GM23338 (cell line): ENCODE measurements at regions not wholly inside any gene's neighbourhood (a gene's known extent, or its start where the extent isn't known, plus 50 kb on each side); places are given as distances from the start of the nearest gene placed in this dataset.

ENCODE experiments used
- ATAC-seq: fragments of 200-7000 bp; cut with Tn5 transposase; 3 replicates; pipeline ENCODE4 v1.9.1; 2020
- DNase-seq: peaks from one replicate; pipeline ENCODE4 v3.0.0-alpha.2; 2015; ENCODE audit warnings: low spot score
- H2AFZ ChIP-seq: fragments of 200-600 bp; sonication (generic); 2 replicates; pipeline ENCODE4 v1.8.0; 2016; ENCODE audit warnings: antibody characterized with exemption, mild to moderate bottlenecking, moderate library complexity
- H3F3A ChIP-seq: fragments of 200-600 bp; sonication (generic); replicated peaks from 2 replicates; pipeline ENCODE4 v1.8.0; 2017; ENCODE audit warnings: antibody characterized with exemption, mixed run types, low read depth
- H3K27ac ChIP-seq: fragments of 200-600 bp; sonication (generic); 2 replicates; pipeline ENCODE4 v1.6.1; 2016; ENCODE audit warnings: low read depth
- H3K27me3 ChIP-seq: fragments of 200-600 bp; sonication (generic); 2 replicates; pipeline ENCODE4 v1.8.0; 2016; ENCODE audit warnings: mild to moderate bottlenecking, mixed run types, moderate library complexity; ENCODE audit not compliant: insufficient read depth
- H3K36me3 ChIP-seq: fragments of 200-600 bp; sonication (generic); 2 replicates; pipeline ENCODE4 v1.8.0; 2016; ENCODE audit warnings: mild to moderate bottlenecking; ENCODE audit not compliant: insufficient read depth
- H3K4me1 ChIP-seq: fragments of 200-600 bp; sonication (generic); 2 replicates; pipeline ENCODE4 v1.8.0; 2016; ENCODE audit warnings: mild to moderate bottlenecking, moderate library complexity; ENCODE audit not compliant: insufficient read depth
- H3K4me2 ChIP-seq: fragments of 200-600 bp; sonication (generic); 2 replicates; pipeline ENCODE4 v1.7.1; 2017; ENCODE audit warnings: mixed run types
- H3K4me3 ChIP-seq: fragments of 200-600 bp; sonication (generic); 2 replicates; pipeline ENCODE4 v1.6.1; 2016; ENCODE audit warnings: mixed run types
- H3K79me2 ChIP-seq: fragments of 200-600 bp; sonication (generic); replicated peaks from 2 replicates; pipeline ENCODE4 v1.8.0; 2017; ENCODE audit warnings: mild to moderate bottlenecking; ENCODE audit not compliant: insufficient read depth
- H3K9me2 ChIP-seq: fragments of 200-600 bp; sonication (generic); 2 replicates; pipeline ENCODE4 v1.8.0; 2017; ENCODE audit not compliant: insufficient read depth
- H4K20me1 ChIP-seq: fragments of 200-600 bp; sonication (generic); replicated peaks from 2 replicates; pipeline ENCODE4 v1.8.0; 2017; ENCODE audit warnings: mild to moderate bottlenecking; ENCODE audit not compliant: insufficient read depth
- H3K27ac Mint-ChIP-seq: 2 replicates; pipeline ENCODE4 v1.8.0; 2020; ENCODE audit warnings: inconsistent platforms, mild to moderate bottlenecking, moderate library complexity, mixed read lengths
- H3K27me3 Mint-ChIP-seq: 3 replicates; pipeline ENCODE4 v1.8.0; 2022; ENCODE audit warnings: low read depth, mild to moderate bottlenecking, moderate library complexity, mixed read lengths, inconsistent platforms; ENCODE audit not compliant: insufficient read depth, poor library complexity
- H3K36me3 Mint-ChIP-seq: 3 replicates; pipeline ENCODE4 v1.8.0; 2021; ENCODE audit warnings: low read depth, mild to moderate bottlenecking, inconsistent platforms, moderate library complexity, mixed read lengths
- H3K4me1 Mint-ChIP-seq: 3 replicates; pipeline ENCODE4 v1.8.0; 2020; ENCODE audit warnings: mild to moderate bottlenecking, inconsistent platforms, mixed read lengths
- H3K4me3 Mint-ChIP-seq: 3 replicates; pipeline ENCODE4 v1.8.0; 2021; ENCODE audit warnings: moderate library complexity, mild to moderate bottlenecking, inconsistent platforms, mixed read lengths
- H3K9me3 Mint-ChIP-seq: 3 replicates; pipeline ENCODE4 v1.8.0; 2020; ENCODE audit warnings: moderate library complexity, mild to moderate bottlenecking, inconsistent platforms, mixed read lengths
- CREB1 ChIP-seq: fragments of 250-450 bp; sonication (Bioruptor Pico); IDR thresholded peaks from 2 replicates; pipeline ENCODE4 v1.5.0; 2020; ENCODE audit warnings: low read depth, mild to moderate bottlenecking, moderate library complexity
- EZH2 ChIP-seq: fragments of 200-600 bp; sonication (generic); IDR thresholded peaks from one replicate; pipeline ENCODE4 v1.8.0; 2017; ENCODE audit warnings: antibody characterized with exemption, mild to moderate bottlenecking, low read depth; ENCODE audit not compliant: unreplicated experiment
- EZH2phosphoT487 ChIP-seq: fragments of 200-600 bp; sonication (generic); IDR thresholded peaks from one replicate; pipeline ENCODE4 v1.8.1; 2018; ENCODE audit warnings: antibody characterized with exemption; ENCODE audit not compliant: unreplicated experiment
- JUNB ChIP-seq: IDR thresholded peaks from one replicate; pipeline ENCODE4 v1.6.1; 2016; ENCODE audit warnings: antibody characterized with exemption; ENCODE audit not compliant: unreplicated experiment
- NANOG ChIP-seq: IDR thresholded peaks from 2 replicates; pipeline ENCODE4 v1.6.1; 2016; ENCODE audit warnings: antibody characterized with exemption, borderline replicate concordance
- POLR2AphosphoS5 ChIP-seq: IDR thresholded peaks from 2 replicates; pipeline ENCODE4 v1.6.1; 2016; ENCODE audit warnings: antibody characterized with exemption, low read depth
- STAT1 ChIP-seq: IDR thresholded peaks from one replicate; pipeline ENCODE4 v1.6.1; 2016; ENCODE audit warnings: antibody characterized with exemption; ENCODE audit not compliant: unreplicated experiment
- ZNF114 ChIP-seq: fragments of 250-450 bp; sonication (Bioruptor Pico); IDR thresholded peaks from 2 replicates; pipeline ENCODE4 v1.5.0; 2020; ENCODE audit warnings: mild to moderate bottlenecking, moderate library complexity
- ZNF331 ChIP-seq: fragments of 250-450 bp; sonication (Bioruptor Pico); IDR thresholded peaks from 2 replicates; pipeline ENCODE4 v1.5.0; 2020; ENCODE audit warnings: low read depth, mild to moderate bottlenecking, moderate library complexity
- TF ChIP-seq, protein P1 (sequence below): IDR thresholded peaks from 2 replicates; pipeline ENCODE4 v1.6.1; 2016; ENCODE audit warnings: antibody characterized with exemption
- TF ChIP-seq, protein P2 (sequence below), 2 experiments: fragments of 200-600 bp in 1 of 2; sonication (generic) in 1 of 2; conservative IDR thresholded peaks; 2 replicates each; pipeline versions ENCODE4 v1.5.1 to v1.6.1; 2016 to 2017; ENCODE audit warnings: antibody characterized with exemption in 2 of 2, low read depth in 2 of 2, mild to moderate bottlenecking in 2 of 2, moderate library complexity in 1 of 2
- TF ChIP-seq, protein P3 (sequence below): fragments of 250-450 bp; sonication (Bioruptor Pico); IDR thresholded peaks from 2 replicates; pipeline ENCODE4 v1.5.0; 2020; ENCODE audit warnings: mild to moderate bottlenecking, moderate library complexity
- TF ChIP-seq, protein P4 (sequence below): IDR thresholded peaks from one replicate; pipeline ENCODE4 v1.6.1; 2018; ENCODE audit warnings: antibody characterized with exemption; ENCODE audit not compliant: unreplicated experiment

DNA sequence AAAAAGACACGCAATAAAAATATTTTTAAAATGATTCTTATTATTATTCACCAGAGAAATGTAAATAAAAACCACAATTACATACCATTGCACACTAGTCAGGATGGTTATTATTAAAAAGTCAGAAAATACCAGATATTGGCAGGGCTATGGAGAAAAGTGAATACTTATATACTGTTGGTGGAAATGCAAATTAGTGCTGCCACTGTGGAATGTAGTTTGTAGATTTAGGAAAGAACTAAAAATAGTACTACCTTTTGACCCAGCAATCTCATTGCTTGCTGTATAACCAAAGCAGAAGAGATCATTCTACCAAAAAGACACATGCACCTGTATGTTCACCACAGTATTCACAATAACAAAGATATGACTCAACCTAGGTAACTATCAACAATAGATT, 1237.3 kb upstream of the FAM98A start:
- Mint-ChIP-seq H3K27ac (no peak overlapping the region), H3K27me3 (peaks cover 3% of the 10 kb centered on the region), H3K36me3 (peaks cover 6% of the 10 kb centered on the region; the same call in 2 of the 3 replicates), H3K4me1 (peaks cover 4% of the 10 kb centered on the region; the same call in 1 of the 3 replicates), H3K4me3 (no peak overlapping the region), H3K9me3 (peaks cover 15% of the 10 kb centered on the region; the same call in 2 of the 3 replicates)
- no peaks in the 10 kb centered on the region for H4K20me1 ChIP-seq
- TF ChIP-seq, protein P1, sequence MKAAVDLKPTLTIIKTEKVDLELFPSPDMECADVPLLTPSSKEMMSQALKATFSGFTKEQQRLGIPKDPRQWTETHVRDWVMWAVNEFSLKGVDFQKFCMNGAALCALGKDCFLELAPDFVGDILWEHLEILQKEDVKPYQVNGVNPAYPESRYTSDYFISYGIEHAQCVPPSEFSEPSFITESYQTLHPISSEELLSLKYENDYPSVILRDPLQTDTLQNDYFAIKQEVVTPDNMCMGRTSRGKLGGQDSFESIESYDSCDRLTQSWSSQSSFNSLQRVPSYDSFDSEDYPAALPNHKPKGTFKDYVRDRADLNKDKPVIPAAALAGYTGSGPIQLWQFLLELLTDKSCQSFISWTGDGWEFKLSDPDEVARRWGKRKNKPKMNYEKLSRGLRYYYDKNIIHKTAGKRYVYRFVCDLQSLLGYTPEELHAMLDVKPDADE, result no peak
- TF ChIP-seq EZH2 (no peak), JUNB (no peak), STAT1 (no peak), ZNF331 (no peak), CREB1 (CRISPR knock-in tag) (no peak), ZNF114 (CRISPR knock-in tag) (no peak), EZH2phosphoT487 (no peak), POLR2AphosphoS5 (no peak), NANOG (no peak)
- TF ChIP-seq, protein P2, sequence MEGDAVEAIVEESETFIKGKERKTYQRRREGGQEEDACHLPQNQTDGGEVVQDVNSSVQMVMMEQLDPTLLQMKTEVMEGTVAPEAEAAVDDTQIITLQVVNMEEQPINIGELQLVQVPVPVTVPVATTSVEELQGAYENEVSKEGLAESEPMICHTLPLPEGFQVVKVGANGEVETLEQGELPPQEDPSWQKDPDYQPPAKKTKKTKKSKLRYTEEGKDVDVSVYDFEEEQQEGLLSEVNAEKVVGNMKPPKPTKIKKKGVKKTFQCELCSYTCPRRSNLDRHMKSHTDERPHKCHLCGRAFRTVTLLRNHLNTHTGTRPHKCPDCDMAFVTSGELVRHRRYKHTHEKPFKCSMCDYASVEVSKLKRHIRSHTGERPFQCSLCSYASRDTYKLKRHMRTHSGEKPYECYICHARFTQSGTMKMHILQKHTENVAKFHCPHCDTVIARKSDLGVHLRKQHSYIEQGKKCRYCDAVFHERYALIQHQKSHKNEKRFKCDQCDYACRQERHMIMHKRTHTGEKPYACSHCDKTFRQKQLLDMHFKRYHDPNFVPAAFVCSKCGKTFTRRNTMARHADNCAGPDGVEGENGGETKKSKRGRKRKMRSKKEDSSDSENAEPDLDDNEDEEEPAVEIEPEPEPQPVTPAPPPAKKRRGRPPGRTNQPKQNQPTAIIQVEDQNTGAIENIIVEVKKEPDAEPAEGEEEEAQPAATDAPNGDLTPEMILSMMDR (conservative IDR thresholded peaks at IDR 0.05; ENCODE audit: low read depth in 2 of 2), result no peak
- TF ChIP-seq, protein P3, sequence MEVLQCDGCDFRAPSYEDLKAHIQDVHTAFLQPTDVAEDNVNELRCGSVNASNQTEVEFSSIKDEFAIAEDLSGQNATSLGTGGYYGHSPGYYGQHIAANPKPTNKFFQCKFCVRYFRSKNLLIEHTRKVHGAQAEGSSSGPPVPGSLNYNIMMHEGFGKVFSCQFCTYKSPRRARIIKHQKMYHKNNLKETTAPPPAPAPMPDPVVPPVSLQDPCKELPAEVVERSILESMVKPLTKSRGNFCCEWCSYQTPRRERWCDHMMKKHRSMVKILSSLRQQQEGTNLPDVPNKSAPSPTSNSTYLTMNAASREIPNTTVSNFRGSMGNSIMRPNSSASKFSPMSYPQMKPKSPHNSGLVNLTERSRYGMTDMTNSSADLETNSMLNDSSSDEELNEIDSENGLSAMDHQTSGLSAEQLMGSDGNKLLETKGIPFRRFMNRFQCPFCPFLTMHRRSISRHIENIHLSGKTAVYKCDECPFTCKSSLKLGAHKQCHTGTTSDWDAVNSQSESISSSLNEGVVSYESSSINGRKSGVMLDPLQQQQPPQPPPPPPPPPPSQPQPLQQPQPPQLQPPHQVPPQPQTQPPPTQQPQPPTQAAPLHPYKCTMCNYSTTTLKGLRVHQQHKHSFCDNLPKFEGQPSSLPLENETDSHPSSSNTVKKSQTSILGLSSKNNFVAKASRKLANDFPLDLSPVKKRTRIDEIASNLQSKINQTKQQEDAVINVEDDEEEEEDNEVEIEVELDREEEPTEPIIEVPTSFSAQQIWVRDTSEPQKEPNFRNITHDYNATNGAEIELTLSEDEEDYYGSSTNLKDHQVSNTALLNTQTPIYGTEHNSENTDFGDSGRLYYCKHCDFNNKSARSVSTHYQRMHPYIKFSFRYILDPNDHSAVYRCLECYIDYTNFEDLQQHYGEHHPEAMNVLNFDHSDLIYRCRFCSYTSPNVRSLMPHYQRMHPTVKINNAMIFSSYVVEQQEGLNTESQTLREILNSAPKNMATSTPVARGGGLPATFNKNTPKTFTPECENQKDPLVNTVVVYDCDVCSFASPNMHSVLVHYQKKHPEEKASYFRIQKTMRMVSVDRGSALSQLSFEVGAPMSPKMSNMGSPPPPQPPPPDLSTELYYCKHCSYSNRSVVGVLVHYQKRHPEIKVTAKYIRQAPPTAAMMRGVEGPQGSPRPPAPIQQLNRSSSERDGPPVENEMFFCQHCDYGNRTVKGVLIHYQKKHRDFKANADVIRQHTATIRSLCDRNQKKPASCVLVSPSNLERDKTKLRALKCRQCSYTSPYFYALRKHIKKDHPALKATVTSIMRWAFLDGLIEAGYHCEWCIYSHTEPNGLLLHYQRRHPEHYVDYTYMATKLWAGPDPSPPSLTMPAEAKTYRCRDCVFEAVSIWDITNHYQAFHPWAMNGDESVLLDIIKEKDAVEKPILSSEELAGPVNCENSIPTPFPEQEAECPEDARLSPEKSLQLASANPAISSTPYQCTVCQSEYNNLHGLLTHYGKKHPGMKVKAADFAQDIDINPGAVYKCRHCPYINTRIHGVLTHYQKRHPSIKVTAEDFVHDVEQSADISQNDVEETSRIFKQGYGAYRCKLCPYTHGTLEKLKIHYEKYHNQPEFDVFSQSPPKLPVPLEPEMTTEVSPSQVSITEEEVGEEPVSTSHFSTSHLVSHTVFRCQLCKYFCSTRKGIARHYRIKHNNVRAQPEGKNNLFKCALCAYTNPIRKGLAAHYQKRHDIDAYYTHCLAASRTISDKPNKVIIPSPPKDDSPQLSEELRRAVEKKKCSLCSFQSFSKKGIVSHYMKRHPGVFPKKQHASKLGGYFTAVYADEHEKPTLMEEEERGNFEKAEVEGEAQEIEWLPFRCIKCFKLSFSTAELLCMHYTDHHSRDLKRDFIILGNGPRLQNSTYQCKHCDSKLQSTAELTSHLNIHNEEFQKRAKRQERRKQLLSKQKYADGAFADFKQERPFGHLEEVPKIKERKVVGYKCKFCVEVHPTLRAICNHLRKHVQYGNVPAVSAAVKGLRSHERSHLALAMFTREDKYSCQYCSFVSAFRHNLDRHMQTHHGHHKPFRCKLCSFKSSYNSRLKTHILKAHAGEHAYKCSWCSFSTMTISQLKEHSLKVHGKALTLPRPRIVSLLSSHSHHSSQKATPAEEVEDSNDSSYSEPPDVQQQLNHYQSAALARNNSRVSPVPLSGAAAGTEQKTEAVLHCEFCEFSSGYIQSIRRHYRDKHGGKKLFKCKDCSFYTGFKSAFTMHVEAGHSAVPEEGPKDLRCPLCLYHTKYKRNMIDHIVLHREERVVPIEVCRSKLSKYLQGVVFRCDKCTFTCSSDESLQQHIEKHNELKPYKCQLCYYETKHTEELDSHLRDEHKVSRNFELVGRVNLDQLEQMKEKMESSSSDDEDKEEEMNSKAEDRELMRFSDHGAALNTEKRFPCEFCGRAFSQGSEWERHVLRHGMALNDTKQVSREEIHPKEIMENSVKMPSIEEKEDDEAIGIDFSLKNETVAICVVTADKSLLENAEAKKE (CRISPR knock-in tag), result no peak
- TF ChIP-seq, protein P4, sequence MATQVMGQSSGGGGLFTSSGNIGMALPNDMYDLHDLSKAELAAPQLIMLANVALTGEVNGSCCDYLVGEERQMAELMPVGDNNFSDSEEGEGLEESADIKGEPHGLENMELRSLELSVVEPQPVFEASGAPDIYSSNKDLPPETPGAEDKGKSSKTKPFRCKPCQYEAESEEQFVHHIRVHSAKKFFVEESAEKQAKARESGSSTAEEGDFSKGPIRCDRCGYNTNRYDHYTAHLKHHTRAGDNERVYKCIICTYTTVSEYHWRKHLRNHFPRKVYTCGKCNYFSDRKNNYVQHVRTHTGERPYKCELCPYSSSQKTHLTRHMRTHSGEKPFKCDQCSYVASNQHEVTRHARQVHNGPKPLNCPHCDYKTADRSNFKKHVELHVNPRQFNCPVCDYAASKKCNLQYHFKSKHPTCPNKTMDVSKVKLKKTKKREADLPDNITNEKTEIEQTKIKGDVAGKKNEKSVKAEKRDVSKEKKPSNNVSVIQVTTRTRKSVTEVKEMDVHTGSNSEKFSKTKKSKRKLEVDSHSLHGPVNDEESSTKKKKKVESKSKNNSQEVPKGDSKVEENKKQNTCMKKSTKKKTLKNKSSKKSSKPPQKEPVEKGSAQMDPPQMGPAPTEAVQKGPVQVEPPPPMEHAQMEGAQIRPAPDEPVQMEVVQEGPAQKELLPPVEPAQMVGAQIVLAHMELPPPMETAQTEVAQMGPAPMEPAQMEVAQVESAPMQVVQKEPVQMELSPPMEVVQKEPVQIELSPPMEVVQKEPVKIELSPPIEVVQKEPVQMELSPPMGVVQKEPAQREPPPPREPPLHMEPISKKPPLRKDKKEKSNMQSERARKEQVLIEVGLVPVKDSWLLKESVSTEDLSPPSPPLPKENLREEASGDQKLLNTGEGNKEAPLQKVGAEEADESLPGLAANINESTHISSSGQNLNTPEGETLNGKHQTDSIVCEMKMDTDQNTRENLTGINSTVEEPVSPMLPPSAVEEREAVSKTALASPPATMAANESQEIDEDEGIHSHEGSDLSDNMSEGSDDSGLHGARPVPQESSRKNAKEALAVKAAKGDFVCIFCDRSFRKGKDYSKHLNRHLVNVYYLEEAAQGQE, result no peak
- H3K79me2 ChIP-seq, result no peaks in the 10 kb centered on the region
- ATAC-seq (no peak), DNase-seq (no peak)
- no peaks in the 10 kb centered on the region for H3K36me3 ChIP-seq
- H3K4me1 ChIP-seq, result no peaks in the 10 kb centered on the region
- H2AFZ ChIP-seq, result no peak overlapping the region
- H3F3A ChIP-seq, result no peaks in the 10 kb centered on the region
- H3K27me3 ChIP-seq, result no peaks in the 10 kb centered on the region
- H3K4me2 ChIP-seq, result no peak overlapping the region
- H3K27ac ChIP-seq, result no peak overlapping the region
- no peak overlapping the region for H3K4me3 ChIP-seq
- H3K9me2 ChIP-seq, result no peaks in the 10 kb centered on the region
